HepG2 (cell line): ENCODE measurements at regions not wholly inside any gene's neighbourhood (a gene's known extent, or its start where the extent isn't known, plus 50 kb on each side); places are given as distances from the start of the nearest gene placed in this dataset.

Experiments used
- ATAC-seq: fragments of 200-7000 bp; cut with Tn5 transposase; 3 replicates; pipeline ENCODE4 v1.9.1; 2020; ENCODE audit warnings: mild to moderate bottlenecking, moderate library complexity
- BruUV-seq: library from RNA; stranded (reverse); fragments of 400-500 nt; replicated peaks from 2 replicates; lab custom pipeline; 2021; lab: Mats Ljungman, UMichigan
- CTCF ChIA-PET: fragments of 300-600 bp; formaldehyde crosslinking; extraction: SDS; loops from one replicate; lab custom pipeline; 2021; ENCODE audit warnings: low total read pairs, inconsistent platforms, low intra/inter-chr PET ratio; lab: Yijun Ruan, JAX
- POLR2A ChIA-PET: fragments of 350-600 bp; sonication (Branson Sonifier 250); formaldehyde crosslinking; loops from one replicate; lab custom pipeline; 2020; ENCODE audit warnings: antibody characterized with exemption, inconsistent platforms; lab: Yijun Ruan, JAX
- DNase-seq: peaks from one replicate; pipeline ENCODE4 v3.0.0-alpha.2; 2015; ENCODE audit warnings: low spot score
- FAIRE-seq: peaks from 3 replicates; lab custom pipeline; 2011; peaks lifted over from hg19 to GRCh38; lab: Jason Lieb, UNC
- H2AFZ ChIP-seq: one replicate; pipeline ENCODE4 v1.6.1; 2011; ENCODE audit warnings: low read length, inconsistent platforms
- H3K27ac ChIP-seq: fragments of 300-600 bp; 3 replicates; pipeline ENCODE4 v1.8.0; 2011; ENCODE audit warnings: mixed run types, mild to moderate bottlenecking, mixed read lengths, low read length, inconsistent platforms; ENCODE audit not compliant: insufficient read depth; ENCODE audit errors: extremely low read length
- H3K27me3 ChIP-seq, 2 experiments: fragments of 200-600 bp in 1 of 2; 2 replicates in 1 of 2; 3 replicates in 1 of 2; pipeline versions ENCODE4 v1.6.0 to v1.8.0; 2011; ENCODE audit warnings: low read length in 2 of 2, mild to moderate bottlenecking in 2 of 2, moderate library complexity in 2 of 2, inconsistent platforms in 1 of 2; ENCODE audit not compliant: insufficient read depth in 2 of 2, control insufficient read depth in 1 of 2
- H3K36me3 ChIP-seq, 2 experiments: fragments of 200-600 bp in 1 of 2; replicated peaks in 1 of 2; 2 replicates in 1 of 2; 3 replicates in 1 of 2; pipeline versions ENCODE4 v1.5.1 to v1.8.0; 2011; ENCODE audit warnings: low read length in 2 of 2, inconsistent platforms in 1 of 2; ENCODE audit not compliant: insufficient read depth in 2 of 2, control insufficient read depth in 1 of 2
- H3K4me1 ChIP-seq: 2 replicates; pipeline ENCODE4 v1.5.1; 2012; ENCODE audit warnings: low read length, inconsistent platforms; ENCODE audit not compliant: insufficient read depth
- H3K4me2 ChIP-seq: 2 replicates; pipeline ENCODE4 v1.6.0; 2011; ENCODE audit warnings: low read depth, low read length, inconsistent platforms
- H3K4me3 ChIP-seq, 3 experiments: fragments of 200-600 bp in 1 of 3; sonication (generic), shearing (Covaris generic) in 1 of 3; replicated peaks in 1 of 3; 2 replicates each; pipeline ENCODE4 v1.5.1; 2011 to 2016; ENCODE audit warnings: low read length in 3 of 3, inconsistent platforms in 2 of 3, low read depth in 2 of 3, mild to moderate bottlenecking in 2 of 3, control low read depth in 1 of 3, mixed read lengths in 1 of 3; ENCODE audit not compliant: insufficient read depth in 1 of 3
- H3K79me2 ChIP-seq: one replicate; pipeline ENCODE4 v1.6.1; 2011; ENCODE audit warnings: low read length, inconsistent platforms; ENCODE audit not compliant: insufficient read depth
- H3K9ac ChIP-seq: 2 replicates; pipeline ENCODE4 v1.6.0; 2011; ENCODE audit warnings: mild to moderate bottlenecking, low read depth, low read length, inconsistent platforms; ENCODE audit not compliant: insufficient read depth
- H3K9me3 ChIP-seq: 2 replicates; pipeline ENCODE4 v1.5.1; 2012; ENCODE audit warnings: mild to moderate bottlenecking, low read length
- H4K20me1 ChIP-seq: 2 replicates; pipeline ENCODE4 v1.6.0; 2011; ENCODE audit warnings: inconsistent platforms, mild to moderate bottlenecking, low read length, moderate library complexity; ENCODE audit not compliant: insufficient read depth
- CTCF ChIP-seq: sonication (generic); formaldehyde crosslinking; IDR thresholded peaks from 2 replicates; pipeline ENCODE4 v1.5.0; 2020; ENCODE audit warnings: mild to moderate bottlenecking, missing genetic modification reagents, moderate library complexity
- STAG1 ChIP-seq: sonication (generic); formaldehyde crosslinking; IDR thresholded peaks from 2 replicates; pipeline ENCODE4 v1.4.0; 2020; ENCODE audit warnings: missing genetic modification reagents
- in situ Hi-C: cut with HindIII; loops from 2 replicates; pipeline ENCODE4 v1.10.0; 2017; ENCODE audit warnings: low pct_unique_long_range_greater_than_20kb; ENCODE audit not compliant: extremely low pct_ligation_motif_present
- intact Hi-C: fragments of 100-400 bp; cut with micrococcal nuclease; formaldehyde crosslinking; loops from one replicate; pipeline ENCODE4 v1.10.0; 2022; ENCODE audit not compliant: unreplicated experiment
- TF ChIP-seq, protein P1 (sequence below): sonication (generic); formaldehyde crosslinking; IDR thresholded peaks from 2 replicates; pipeline ENCODE4 v1.8.1; 2023; ENCODE audit warnings: mild to moderate bottlenecking, missing genetic modification reagents
- TF ChIP-seq, protein P2 (sequence below): sonication (generic); formaldehyde crosslinking; IDR thresholded peaks from 2 replicates; pipeline ENCODE4 v1.8.0; 2022; ENCODE audit warnings: low read depth, missing genetic modification reagents

DNA sequence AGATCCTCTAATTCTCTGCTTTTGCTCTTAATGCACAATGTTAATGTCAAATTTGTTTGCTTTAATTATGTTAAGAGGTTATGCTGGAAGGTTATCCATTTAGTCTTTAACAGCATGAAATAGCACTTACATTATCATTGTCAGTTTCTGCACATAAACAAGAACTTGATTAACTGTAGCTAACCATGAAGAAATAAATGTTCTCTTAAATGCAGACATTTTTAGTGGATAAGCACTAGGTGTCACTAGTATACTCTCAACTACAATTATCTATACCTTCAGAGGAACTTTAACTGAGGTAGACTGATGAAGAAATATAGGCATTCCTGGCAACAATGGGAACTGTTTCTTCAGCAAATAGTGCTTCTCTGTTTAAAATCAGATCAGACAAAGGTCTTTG lies 178.8 kb upstream of the CHST9 start:
- in situ Hi-C loops = no loop called here
- FAIRE-seq = no peak

More for the DNA sequence above, 178.8 kb upstream of the CHST9 start:
- Histone ChIP-seq H3K27ac (no peak overlapping the region), H3K36me3 (no peaks in the 10 kb centered on the region), H3K4me2 (no peak overlapping the region), H3K9ac (no peak overlapping the region), H3K27me3 (no peaks in the 10 kb centered on the region), H3K4me3 (no peak overlapping the region), H4K20me1 (no peaks in the 10 kb centered on the region), H3K79me2 (no peaks in the 10 kb centered on the region), H3K9me3 (no peaks in the 10 kb centered on the region), H2AFZ (no peak overlapping the region), H3K4me1 (no peaks in the 10 kb centered on the region)
- intact Hi-C loops = loop anchor here (1.0 kb wide), 1 partner anchor 235 kb away; no protein-coding TSS in a partner anchor
- ChIA-PET CTCF (interaction anchor here (1.8 kb wide), 1 partner anchor 235 kb away, joined by 10 read pairs; no protein-coding TSS in a partner anchor), POLR2A (no interaction called here)
- TF ChIP-seq STAG1 (peak; percentile 60), CTCF (peak; percentile 41)
- TF ChIP-seq, protein P1, sequence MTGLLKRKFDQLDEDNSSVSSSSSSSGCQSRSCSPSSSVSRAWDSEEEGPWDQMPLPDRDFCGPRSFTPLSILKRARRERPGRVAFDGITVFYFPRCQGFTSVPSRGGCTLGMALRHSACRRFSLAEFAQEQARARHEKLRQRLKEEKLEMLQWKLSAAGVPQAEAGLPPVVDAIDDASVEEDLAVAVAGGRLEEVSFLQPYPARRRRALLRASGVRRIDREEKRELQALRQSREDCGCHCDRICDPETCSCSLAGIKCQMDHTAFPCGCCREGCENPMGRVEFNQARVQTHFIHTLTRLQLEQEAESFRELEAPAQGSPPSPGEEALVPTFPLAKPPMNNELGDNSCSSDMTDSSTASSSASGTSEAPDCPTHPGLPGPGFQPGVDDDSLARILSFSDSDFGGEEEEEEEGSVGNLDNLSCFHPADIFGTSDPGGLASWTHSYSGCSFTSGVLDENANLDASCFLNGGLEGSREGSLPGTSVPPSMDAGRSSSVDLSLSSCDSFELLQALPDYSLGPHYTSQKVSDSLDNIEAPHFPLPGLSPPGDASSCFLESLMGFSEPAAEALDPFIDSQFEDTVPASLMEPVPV (CRISPR knock-in tag) = no peak
- TF ChIP-seq, protein P2, sequence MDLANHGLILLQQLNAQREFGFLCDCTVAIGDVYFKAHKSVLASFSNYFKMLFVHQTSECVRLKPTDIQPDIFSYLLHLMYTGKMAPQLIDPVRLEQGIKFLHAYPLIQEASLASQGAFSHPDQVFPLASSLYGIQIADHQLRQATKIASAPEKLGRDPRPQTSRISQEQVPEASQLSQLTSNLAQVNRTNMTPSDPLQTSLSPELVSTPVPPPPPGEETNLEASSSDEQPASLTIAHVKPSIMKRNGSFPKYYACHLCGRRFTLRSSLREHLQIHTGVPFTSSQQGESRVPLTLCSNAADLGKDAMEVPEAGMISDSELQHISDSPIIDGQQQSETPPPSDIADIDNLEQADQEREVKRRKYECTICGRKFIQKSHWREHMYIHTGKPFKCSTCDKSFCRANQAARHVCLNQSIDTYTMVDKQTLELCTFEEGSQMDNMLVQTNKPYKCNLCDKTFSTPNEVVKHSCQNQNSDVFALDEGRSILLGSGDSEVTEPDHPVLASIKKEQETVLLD = no peak
- no TSS peak for BruUV-seq
- ATAC-seq = peak; percentile 58; the same call in 2 of the 3 replicates
- peak; percentile 10 for DNase-seq
